Sigmoid colon (tissue), 6 donors: ENCODE measurements at regions not wholly inside any gene's neighbourhood (a gene's known extent, or its start where the extent isn't known, plus 50 kb on each side); places are given as distances from the start of the nearest gene placed in this dataset.

Source experiments
- DNase-seq: peaks from one replicate; pipeline ENCODE4 v3.0.0-alpha.2; 2019
- H3K27ac ChIP-seq, 4 donors: fragments of 200-600 bp; sonication (generic); one replicate each; pipeline ENCODE4 v1.5.1; 2016 to 2019; ENCODE audit warnings: mild to moderate bottlenecking in 1 of 4
- H3K27me3 ChIP-seq, 3 donors: fragments of 200-600 bp; sonication (generic); one replicate each; pipeline ENCODE4 v1.5.1; 2019; ENCODE audit warnings: mild to moderate bottlenecking in 1 of 3
- H3K36me3 ChIP-seq, 4 donors: fragments of 200-600 bp; sonication (generic); one replicate each; pipeline ENCODE4 v1.5.1; 2016 to 2019
- H3K4me1 ChIP-seq, 4 donors: fragments of 200-600 bp; sonication (generic); one replicate each; pipeline ENCODE4 v1.5.1; 2017 to 2019
- H3K4me3 ChIP-seq, 4 donors: fragments of 200-600 bp; sonication (generic); one replicate each; pipeline ENCODE4 v1.5.1; 2017 to 2019; ENCODE audit warnings: mild to moderate bottlenecking in 2 of 4, moderate library complexity in 1 of 4
- H3K9me3 ChIP-seq, 4 donors: fragments of 200-600 bp in 3 of 4; sonication (generic) in 3 of 4; one replicate each; pipeline versions ENCODE4 v1.5.1 to v1.6.1; 2013 to 2019
- CTCF ChIP-seq, 4 experiments: fragments of 450-650 bp in 3 of 4; fragments of 200-600 bp in 1 of 4; IDR thresholded peaks; one replicate each; pipeline ENCODE4 v1.5.1; 2016 to 2019; ENCODE audit warnings: antibody characterized with exemption in 4 of 4, mild to moderate bottlenecking in 3 of 4, moderate library complexity in 2 of 4
- EP300 ChIP-seq, 4 donors: sonication (generic); formaldehyde crosslinking; IDR thresholded peaks; one replicate each; pipeline ENCODE4 v1.6.1; 2017; ENCODE audit warnings: antibody characterized with exemption in 4 of 4
- POLR2A ChIP-seq, 2 donors: fragments of 450-650 bp; IDR thresholded peaks; one replicate each; pipeline ENCODE4 v1.6.1; 2016; ENCODE audit warnings: antibody characterized with exemption in 2 of 2, mild to moderate bottlenecking in 2 of 2, moderate library complexity in 2 of 2
- POLR2AphosphoS5 ChIP-seq, 4 donors: sonication (generic); formaldehyde crosslinking; IDR thresholded peaks; one replicate each; pipeline ENCODE4 v1.6.1; 2017; ENCODE audit warnings: antibody characterized with exemption in 4 of 4
- WGBS, 2 donors: extraction: QIAGEN DNeasy Blood & Tissue Kit; methylation state at CpG; one replicate each; pipeline ENCODE4 v1.1.7; 2013; 5-methylcytosine and 5-hydroxymethylcytosine counted together
- intact Hi-C: fragments of 100-400 bp; cut with DNase I; formaldehyde crosslinking; loops from one replicate; pipeline ENCODE4 v1.15.1; 2023
- donor health status: healthy with polysubstance abuse.
- donor health status: healthy.

GRCh38 chr14:98666545-98666944 is 605.5 kb downstream of the BCL11B start:
- H3K4me1 ChIP-seq: no peaks in the 10 kb centered on the region
- H3K9me3 ChIP-seq: no peaks in the 10 kb centered on the region
- H3K4me3 ChIP-seq: no peak overlapping the region
- TF ChIP-seq POLR2A (IDR thresholded peaks at IDR 0.05) (no peak), EP300 (IDR thresholded peaks at IDR 0.05) (no peak), POLR2AphosphoS5 (IDR thresholded peaks at IDR 0.05) (no peak)
- no peak overlapping the region for H3K27ac ChIP-seq
- no peaks in the 10 kb centered on the region for H3K27me3 ChIP-seq
- H3K36me3 ChIP-seq: no peaks in the 10 kb centered on the region
- WGBS, 2 donors: 20 to 63% methylated on average over 5 of the region's 5 CpGs
- intact Hi-C loops: no loop called here
- no peak for DNase-seq

GRCh38 chr14:98682033-98682432 is 590.0 kb downstream of the BCL11B start:
- no peaks in the 10 kb centered on the region for H3K9me3 ChIP-seq
- TF ChIP-seq CTCF (IDR thresholded peaks at IDR 0.05) (no peak), EP300 (IDR thresholded peaks at IDR 0.05) (no peak), POLR2A (IDR thresholded peaks at IDR 0.05) (no peak), POLR2AphosphoS5 (IDR thresholded peaks at IDR 0.05) (no peak)
- H3K36me3 ChIP-seq: no peaks in the 10 kb centered on the region
- no peak overlapping the region for H3K27ac ChIP-seq
- H3K27me3 ChIP-seq: no peaks in the 10 kb centered on the region
- no peak overlapping the region for H3K4me3 ChIP-seq
- 82% methylated on average over 3 of the region's 3 CpGs for WGBS, 2 donors
- H3K4me1 ChIP-seq: no peaks in the 10 kb centered on the region
- DNase-seq: no peak
- intact Hi-C loops: no loop called here

GRCh38 chr14:98682726-98683125 is 589.3 kb downstream of the BCL11B start:
- no peak for DNase-seq
- intact Hi-C loops: no loop called here
- no peak overlapping the region for H3K4me3 ChIP-seq
- WGBS, 2 donors: 79 to 80% methylated on average over 2 of the region's 2 CpGs
- no peaks in the 10 kb centered on the region for H3K9me3 ChIP-seq
- no peaks in the 10 kb centered on the region for H3K27me3 ChIP-seq
- H3K27ac ChIP-seq: no peak overlapping the region
- no peak for TF ChIP-seq POLR2AphosphoS5 (IDR thresholded peaks at IDR 0.05)
- no peak for TF ChIP-seq CTCF (IDR thresholded peaks at IDR 0.05)
- no peak for TF ChIP-seq POLR2A (IDR thresholded peaks at IDR 0.05)
- no peak for TF ChIP-seq EP300 (IDR thresholded peaks at IDR 0.05)
- H3K36me3 ChIP-seq: no peaks in the 10 kb centered on the region
- no peaks in the 10 kb centered on the region for H3K4me1 ChIP-seq

GRCh38 chr14:98684468-98684867 is 587.5 kb downstream of the BCL11B start:
- Histone ChIP-seq H3K27ac (no peak overlapping the region), H3K36me3 (no peaks in the 10 kb centered on the region), H3K4me3 (no peak overlapping the region), H3K9me3 (no peaks in the 10 kb centered on the region), H3K27me3 (no peaks in the 10 kb centered on the region), H3K4me1 (no peaks in the 10 kb centered on the region)
- TF ChIP-seq CTCF (IDR thresholded peaks at IDR 0.05) (no peak), POLR2A (IDR thresholded peaks at IDR 0.05) (no peak), EP300 (IDR thresholded peaks at IDR 0.05) (no peak), POLR2AphosphoS5 (IDR thresholded peaks at IDR 0.05) (no peak)
- 86% methylated on average over 4 of the region's 4 CpGs for WGBS, 2 donors
- intact Hi-C loops: no loop called here
- DNase-seq: no peak

GRCh38 chr14:98685725-98686124 is 586.3 kb downstream of the BCL11B start:
- no peak for DNase-seq
- WGBS, 2 donors: 85 to 87% methylated on average over 6 of the region's 6 CpGs
- Histone ChIP-seq H3K27me3 (no peaks in the 10 kb centered on the region), H3K4me1 (peaks cover 0 to 9% (median 0%) of the 10 kb centered on the region in 4 donors), H3K27ac (no peak overlapping the region), H3K36me3 (no peaks in the 10 kb centered on the region), H3K4me3 (no peak overlapping the region), H3K9me3 (no peaks in the 10 kb centered on the region)
- intact Hi-C loops: no loop called here
- TF ChIP-seq CTCF (IDR thresholded peaks at IDR 0.05) (no peak), POLR2A (IDR thresholded peaks at IDR 0.05) (no peak), POLR2AphosphoS5 (IDR thresholded peaks at IDR 0.05) (no peak), EP300 (IDR thresholded peaks at IDR 0.05) (no peak)
